H1 (cell line): ENCODE measurements at regions not wholly inside any gene's neighbourhood (a gene's known extent, or its start where the extent isn't known, plus 50 kb on each side); places are given as distances from the start of the nearest gene placed in this dataset.

Experiments used
- CTCF ChIP-seq, 3 experiments: IDR thresholded peaks; 1 replicate in 2 of 3; 2 replicates in 1 of 3; pipeline versions ENCODE4 v1.5.1 to v1.6.1; 2011; ENCODE audit warnings: low read length in 3 of 3, mild to moderate bottlenecking in 3 of 3, inconsistent platforms in 2 of 3, low read depth in 1 of 3, moderate library complexity in 1 of 3; ENCODE audit not compliant: insufficient read depth in 1 of 3; ENCODE audit errors: control extremely low read depth in 1 of 3
- FOSL1 ChIP-seq: IDR thresholded peaks from 2 replicates; pipeline ENCODE4 v1.6.1; 2011; ENCODE audit warnings: mild to moderate bottlenecking, low read depth, low read length, moderate library complexity; ENCODE audit not compliant: insufficient read depth
- POLR2AphosphoS5 ChIP-seq: IDR thresholded peaks from 2 replicates; pipeline ENCODE4 v1.6.1; 2011; ENCODE audit warnings: low read depth, low read length
- RAD21 ChIP-seq, 2 experiments: IDR thresholded peaks in 1 of 2; conservative IDR thresholded peaks in 1 of 2; 2 replicates each; pipeline ENCODE4 v1.6.1; 2011; ENCODE audit warnings: low read depth in 2 of 2, low read length in 2 of 2, improper control_type of control experiment in 1 of 2, inconsistent platforms in 1 of 2, mild to moderate bottlenecking in 1 of 2, moderate library complexity in 1 of 2
- YY1 ChIP-seq: IDR thresholded peaks from 2 replicates; pipeline ENCODE4 v1.6.1; 2011; ENCODE audit warnings: low read depth, mild to moderate bottlenecking, low read length
- TF ChIP-seq, protein P1 (sequence below): IDR thresholded peaks from 2 replicates; pipeline ENCODE4 v1.6.1; 2011; ENCODE audit warnings: low read length, improper control_type of control experiment

GRCh38 chr16:85530370-85530739, 82.8 kb upstream of the GSE1 start:
- no peak for TF ChIP-seq CTCF (IDR thresholded peaks at IDR 0.05; ENCODE audit: control extremely low read depth in 1 of 3, insufficient read depth in 1 of 3, low read depth in 1 of 3, low read length in 3 of 3)
- TF ChIP-seq, protein P1, sequence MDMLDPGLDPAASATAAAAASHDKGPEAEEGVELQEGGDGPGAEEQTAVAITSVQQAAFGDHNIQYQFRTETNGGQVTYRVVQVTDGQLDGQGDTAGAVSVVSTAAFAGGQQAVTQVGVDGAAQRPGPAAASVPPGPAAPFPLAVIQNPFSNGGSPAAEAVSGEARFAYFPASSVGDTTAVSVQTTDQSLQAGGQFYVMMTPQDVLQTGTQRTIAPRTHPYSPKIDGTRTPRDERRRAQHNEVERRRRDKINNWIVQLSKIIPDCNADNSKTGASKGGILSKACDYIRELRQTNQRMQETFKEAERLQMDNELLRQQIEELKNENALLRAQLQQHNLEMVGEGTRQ: no peak
- TF ChIP-seq POLR2AphosphoS5: no peak
- no peak for TF ChIP-seq FOSL1
- TF ChIP-seq YY1: no peak
- no peak for TF ChIP-seq RAD21 (IDR thresholded peaks at IDR 0.05 in 1 of 2, conservative IDR thresholded peaks at IDR 0.05 in 1 of 2; ENCODE audit: low read depth in 2 of 2, low read length in 2 of 2)
